ENCODE measurements at regions not wholly inside any gene's neighbourhood (a gene's known extent, or its start where the extent isn't known, plus 50 kb on each side); places are given as distances from the start of the nearest gene placed in this dataset.

GRCh38 chr21:45592208-45592619 is 50.0 kb upstream of the SLC19A1 start:
- DNase-seq (ENCODE audit: low spot score), result peak; percentile 86

GRCh38 chr21:45592626-45593134 is 50.4 kb upstream of the SLC19A1 start:
- no peak for DNase-seq (ENCODE audit: low spot score)

- no peak for DNase-seq (ENCODE audit: low spot score)
Measured at GRCh38 chr21:45593162-45594022, 50.1 kb upstream of the PCBP3 start.

Data from CD4-positive, alpha-beta T cell treated with Interleukin-15 for 4 hours (primary cell).